ENCODE measurements at regions not wholly inside any gene's neighbourhood (a gene's known extent, or its start where the extent isn't known, plus 50 kb on each side); places are given as distances from the start of the nearest gene placed in this dataset.

DNA sequence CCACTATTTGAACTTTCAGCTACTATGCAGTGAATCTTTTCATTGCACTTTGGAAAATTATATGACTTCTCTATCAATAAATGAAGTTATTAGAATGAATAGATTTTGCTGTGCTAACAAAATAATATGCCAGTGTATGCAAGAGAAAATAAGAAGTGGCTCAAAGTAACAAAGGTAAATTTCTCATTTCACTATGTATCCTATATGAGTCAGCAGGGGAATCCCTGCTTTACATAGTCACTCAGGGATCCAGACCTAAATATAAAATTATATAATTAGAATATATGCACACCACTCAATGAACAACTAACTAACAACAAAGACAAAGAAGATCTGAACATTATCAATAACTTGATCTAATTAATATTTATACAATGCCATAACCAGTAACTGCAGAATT lies 390.8 kb upstream of the IRAK1BP1 start:
- TF ChIP-seq, protein P1, sequence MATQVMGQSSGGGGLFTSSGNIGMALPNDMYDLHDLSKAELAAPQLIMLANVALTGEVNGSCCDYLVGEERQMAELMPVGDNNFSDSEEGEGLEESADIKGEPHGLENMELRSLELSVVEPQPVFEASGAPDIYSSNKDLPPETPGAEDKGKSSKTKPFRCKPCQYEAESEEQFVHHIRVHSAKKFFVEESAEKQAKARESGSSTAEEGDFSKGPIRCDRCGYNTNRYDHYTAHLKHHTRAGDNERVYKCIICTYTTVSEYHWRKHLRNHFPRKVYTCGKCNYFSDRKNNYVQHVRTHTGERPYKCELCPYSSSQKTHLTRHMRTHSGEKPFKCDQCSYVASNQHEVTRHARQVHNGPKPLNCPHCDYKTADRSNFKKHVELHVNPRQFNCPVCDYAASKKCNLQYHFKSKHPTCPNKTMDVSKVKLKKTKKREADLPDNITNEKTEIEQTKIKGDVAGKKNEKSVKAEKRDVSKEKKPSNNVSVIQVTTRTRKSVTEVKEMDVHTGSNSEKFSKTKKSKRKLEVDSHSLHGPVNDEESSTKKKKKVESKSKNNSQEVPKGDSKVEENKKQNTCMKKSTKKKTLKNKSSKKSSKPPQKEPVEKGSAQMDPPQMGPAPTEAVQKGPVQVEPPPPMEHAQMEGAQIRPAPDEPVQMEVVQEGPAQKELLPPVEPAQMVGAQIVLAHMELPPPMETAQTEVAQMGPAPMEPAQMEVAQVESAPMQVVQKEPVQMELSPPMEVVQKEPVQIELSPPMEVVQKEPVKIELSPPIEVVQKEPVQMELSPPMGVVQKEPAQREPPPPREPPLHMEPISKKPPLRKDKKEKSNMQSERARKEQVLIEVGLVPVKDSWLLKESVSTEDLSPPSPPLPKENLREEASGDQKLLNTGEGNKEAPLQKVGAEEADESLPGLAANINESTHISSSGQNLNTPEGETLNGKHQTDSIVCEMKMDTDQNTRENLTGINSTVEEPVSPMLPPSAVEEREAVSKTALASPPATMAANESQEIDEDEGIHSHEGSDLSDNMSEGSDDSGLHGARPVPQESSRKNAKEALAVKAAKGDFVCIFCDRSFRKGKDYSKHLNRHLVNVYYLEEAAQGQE (IDR thresholded peaks at IDR 0.05; ENCODE audit: insufficient replicate concordance, low read depth), result no peak
- TF ChIP-seq, protein P2, sequence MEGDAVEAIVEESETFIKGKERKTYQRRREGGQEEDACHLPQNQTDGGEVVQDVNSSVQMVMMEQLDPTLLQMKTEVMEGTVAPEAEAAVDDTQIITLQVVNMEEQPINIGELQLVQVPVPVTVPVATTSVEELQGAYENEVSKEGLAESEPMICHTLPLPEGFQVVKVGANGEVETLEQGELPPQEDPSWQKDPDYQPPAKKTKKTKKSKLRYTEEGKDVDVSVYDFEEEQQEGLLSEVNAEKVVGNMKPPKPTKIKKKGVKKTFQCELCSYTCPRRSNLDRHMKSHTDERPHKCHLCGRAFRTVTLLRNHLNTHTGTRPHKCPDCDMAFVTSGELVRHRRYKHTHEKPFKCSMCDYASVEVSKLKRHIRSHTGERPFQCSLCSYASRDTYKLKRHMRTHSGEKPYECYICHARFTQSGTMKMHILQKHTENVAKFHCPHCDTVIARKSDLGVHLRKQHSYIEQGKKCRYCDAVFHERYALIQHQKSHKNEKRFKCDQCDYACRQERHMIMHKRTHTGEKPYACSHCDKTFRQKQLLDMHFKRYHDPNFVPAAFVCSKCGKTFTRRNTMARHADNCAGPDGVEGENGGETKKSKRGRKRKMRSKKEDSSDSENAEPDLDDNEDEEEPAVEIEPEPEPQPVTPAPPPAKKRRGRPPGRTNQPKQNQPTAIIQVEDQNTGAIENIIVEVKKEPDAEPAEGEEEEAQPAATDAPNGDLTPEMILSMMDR (IDR thresholded peaks at IDR 0.05; ENCODE audit: insufficient read depth, low read length), result no peak
- TF ChIP-seq POLR2AphosphoS5 (IDR thresholded peaks at IDR 0.05; ENCODE audit: low read depth), result no peak
- no peak for TF ChIP-seq GABPA (IDR thresholded peaks at IDR 0.05; ENCODE audit: low read depth)
